ENCODE measurements at regions not wholly inside any gene's neighbourhood (a gene's known extent, or its start where the extent isn't known, plus 50 kb on each side); places are given as distances from the start of the nearest gene placed in this dataset.

DNA sequence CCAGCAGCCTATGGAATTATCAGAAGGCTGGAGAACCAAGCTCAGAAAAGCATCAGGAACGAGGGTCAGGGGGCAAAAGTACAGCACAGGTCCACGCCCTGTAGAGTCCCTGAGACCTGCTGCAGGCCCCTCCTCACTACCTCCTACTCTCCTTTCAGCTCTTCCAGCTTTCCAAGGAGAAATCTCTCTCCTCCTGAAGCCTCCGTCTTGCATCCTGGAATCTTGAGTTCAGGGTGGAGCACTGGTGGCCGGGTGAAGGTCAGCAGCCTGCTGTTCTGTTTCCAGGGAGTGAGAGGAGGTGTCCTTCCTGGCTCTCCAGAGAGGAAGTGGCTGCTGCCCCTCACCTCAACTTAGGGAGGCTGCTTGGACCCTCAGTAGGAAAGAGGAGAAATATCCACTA is 342.3 kb downstream of the ZSWIM6 start:
- no peak for TF ChIP-seq PKNOX1 (IDR thresholded peaks at IDR 0.05)
- no peak for TF ChIP-seq SUZ12 (IDR thresholded peaks at IDR 0.05)
- no peak for TF ChIP-seq HDGF (IDR thresholded peaks at IDR 0.05; ENCODE audit: borderline replicate concordance)
- ChIA-PET POLR2A (no interaction called here), CTCF (no interaction called here)
- DNase-seq (ENCODE audit: extremely low spot score) = no peak

GRCh38 chr5:61675015-61675692 is 343.1 kb downstream of the ZSWIM6 start:
- no peak for DNase-seq (ENCODE audit: extremely low spot score)
- ChIA-PET POLR2A (no interaction called here), CTCF (no interaction called here)
- TF ChIP-seq BHLHE40 (IDR thresholded peaks at IDR 0.05; ENCODE audit: borderline replicate concordance) = no peak
- TF ChIP-seq SUZ12 (IDR thresholded peaks at IDR 0.05) = no peak
- no peak for TF ChIP-seq LEF1 (IDR thresholded peaks at IDR 0.05; ENCODE audit: borderline replicate concordance)
- TF ChIP-seq L3MBTL2 (conservative IDR thresholded peaks at IDR 0.05) = no peak
- TF ChIP-seq FOXM1 (IDR thresholded peaks at IDR 0.05; ENCODE audit: borderline replicate concordance) = no peak
- TF ChIP-seq NFRKB (IDR thresholded peaks at IDR 0.05) = no peak
- TF ChIP-seq FOXA1 (IDR thresholded peaks at IDR 0.05) = no peak
- no peak for TF ChIP-seq FOXK2 (IDR thresholded peaks at IDR 0.05)
- no peak for TF ChIP-seq ZNF384 (IDR thresholded peaks at IDR 0.05)
- TF ChIP-seq TARDBP (IDR thresholded peaks at IDR 0.05) = no peak
- TF ChIP-seq ARNT (IDR thresholded peaks at IDR 0.05) = no peak
- TF ChIP-seq PKNOX1 (IDR thresholded peaks at IDR 0.05) = no peak

GRCh38 chr5:61677220-61677619 is 345.2 kb downstream of the ZSWIM6 start:
- TF ChIP-seq FOXM1 (IDR thresholded peaks at IDR 0.05; ENCODE audit: borderline replicate concordance) = no peak
- TF ChIP-seq NFRKB (IDR thresholded peaks at IDR 0.05) = no peak
- TF ChIP-seq L3MBTL2 (conservative IDR thresholded peaks at IDR 0.05) = no peak
- no peak for TF ChIP-seq CTBP1 (IDR thresholded peaks at IDR 0.05; ENCODE audit: borderline replicate concordance)
- TF ChIP-seq PKNOX1 (IDR thresholded peaks at IDR 0.05) = no peak
- TF ChIP-seq SP1 (IDR thresholded peaks at IDR 0.05) = no peak
- no peak for TF ChIP-seq TARDBP (IDR thresholded peaks at IDR 0.05)
- TF ChIP-seq ZNF384 (IDR thresholded peaks at IDR 0.05) = no peak
- no peak for TF ChIP-seq FOXA1 (IDR thresholded peaks at IDR 0.05)
- no peak for TF ChIP-seq FOXK2 (IDR thresholded peaks at IDR 0.05)
- TF ChIP-seq ARNT (IDR thresholded peaks at IDR 0.05) = no peak
- no peak for TF ChIP-seq ELF4 (IDR thresholded peaks at IDR 0.05)
- no peak for TF ChIP-seq LEF1 (IDR thresholded peaks at IDR 0.05; ENCODE audit: borderline replicate concordance)
- TF ChIP-seq BHLHE40 (IDR thresholded peaks at IDR 0.05; ENCODE audit: borderline replicate concordance) = no peak
- TF ChIP-seq SUZ12 (IDR thresholded peaks at IDR 0.05) = no peak
- no peak for TF ChIP-seq HDGF (IDR thresholded peaks at IDR 0.05; ENCODE audit: borderline replicate concordance)
- DNase-seq (ENCODE audit: extremely low spot score) = no peak
- CTCF ChIA-PET = interaction anchor here (0.9 to 1.5 kb wide), 2 partner anchors 9 to 19 kb away, joined by 3 to 5 read pairs; no protein-coding TSS in a partner anchor
- POLR2A ChIA-PET = no interaction called here

DNA sequence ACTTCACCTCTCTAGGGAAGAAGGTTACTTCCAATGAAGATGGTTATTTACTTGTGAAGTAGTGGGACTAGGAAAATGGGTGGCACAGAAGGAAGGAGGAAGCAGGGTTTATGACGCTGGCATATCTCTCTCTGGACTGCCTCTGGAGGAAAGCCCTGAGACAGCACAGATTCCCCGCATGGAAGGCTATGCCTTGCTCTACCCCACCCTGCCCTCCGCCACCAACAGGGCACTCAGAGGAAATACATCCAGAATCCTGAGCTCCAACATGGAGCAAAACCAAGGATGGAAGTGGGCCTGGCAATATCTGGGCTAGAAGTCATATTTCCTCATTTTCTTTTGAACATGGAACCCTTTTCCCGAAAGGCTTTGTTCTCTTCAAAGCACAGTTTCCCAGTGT is 346.9 kb downstream of the ZSWIM6 start:
- POLR2A ChIA-PET = no interaction called here
- TF ChIP-seq BHLHE40 (IDR thresholded peaks at IDR 0.05; ENCODE audit: borderline replicate concordance) (no peak), ELF4 (IDR thresholded peaks at IDR 0.05) (no peak), FOXA1 (IDR thresholded peaks at IDR 0.05) (no peak), PKNOX1 (IDR thresholded peaks at IDR 0.05) (no peak), SUZ12 (IDR thresholded peaks at IDR 0.05) (no peak), FOXK2 (IDR thresholded peaks at IDR 0.05) (no peak), LEF1 (IDR thresholded peaks at IDR 0.05; ENCODE audit: borderline replicate concordance) (no peak), ZNF384 (IDR thresholded peaks at IDR 0.05) (no peak), TARDBP (IDR thresholded peaks at IDR 0.05) (no peak), SP1 (IDR thresholded peaks at IDR 0.05) (no peak), CTBP1 (IDR thresholded peaks at IDR 0.05; ENCODE audit: borderline replicate concordance) (no peak), HDGF (IDR thresholded peaks at IDR 0.05; ENCODE audit: borderline replicate concordance) (no peak), ARNT (IDR thresholded peaks at IDR 0.05) (no peak), NFRKB (IDR thresholded peaks at IDR 0.05) (no peak), L3MBTL2 (conservative IDR thresholded peaks at IDR 0.05) (no peak), FOXM1 (IDR thresholded peaks at IDR 0.05; ENCODE audit: borderline replicate concordance) (no peak)
- peak; percentile 30 for DNase-seq (ENCODE audit: extremely low spot score)
- CTCF ChIA-PET = no interaction called here

- CTCF ChIA-PET = interaction anchor here (1.0 kb wide), 1 partner anchor 20 kb away, joined by 3 read pairs; no protein-coding TSS in a partner anchor
- DNase-seq (ENCODE audit: extremely low spot score) = no peak
- TF ChIP-seq FOXA1 (IDR thresholded peaks at IDR 0.05) (no peak), SUZ12 (IDR thresholded peaks at IDR 0.05) (no peak), ARNT (IDR thresholded peaks at IDR 0.05) (no peak), NFRKB (IDR thresholded peaks at IDR 0.05) (no peak), L3MBTL2 (conservative IDR thresholded peaks at IDR 0.05) (no peak), PKNOX1 (IDR thresholded peaks at IDR 0.05) (no peak), ELF4 (IDR thresholded peaks at IDR 0.05) (no peak), LEF1 (IDR thresholded peaks at IDR 0.05; ENCODE audit: borderline replicate concordance) (no peak)
- POLR2A ChIA-PET = no interaction called here
These were observed 347.5 kb downstream of the ZSWIM6 start for GRCh38 chr5:61679562-61679961.
